HepG2 (cell line): ENCODE measurements at regions not wholly inside any gene's neighbourhood (a gene's known extent, or its start where the extent isn't known, plus 50 kb on each side); places are given as distances from the start of the nearest gene placed in this dataset.

Source experiments
- ATAC-seq: fragments of 200-7000 bp; cut with Tn5 transposase; 3 replicates; pipeline ENCODE4 v1.9.1; 2020; ENCODE audit warnings: mild to moderate bottlenecking, moderate library complexity
- BruUV-seq: library from RNA; stranded (reverse); fragments of 400-500 nt; replicated peaks from 2 replicates; lab custom pipeline; 2021; lab: Mats Ljungman, UMichigan
- CTCF ChIA-PET: fragments of 300-600 bp; formaldehyde crosslinking; extraction: SDS; loops from one replicate; lab custom pipeline; 2021; ENCODE audit warnings: low total read pairs, inconsistent platforms, low intra/inter-chr PET ratio; lab: Yijun Ruan, JAX
- POLR2A ChIA-PET: fragments of 350-600 bp; sonication (Branson Sonifier 250); formaldehyde crosslinking; loops from one replicate; lab custom pipeline; 2020; ENCODE audit warnings: antibody characterized with exemption, inconsistent platforms; lab: Yijun Ruan, JAX
- DNase-seq: peaks from one replicate; pipeline ENCODE4 v3.0.0-alpha.2; 2015; ENCODE audit warnings: low spot score
- FAIRE-seq: peaks from 3 replicates; lab custom pipeline; 2011; peaks lifted over from hg19 to GRCh38; lab: Jason Lieb, UNC
- H2AFZ ChIP-seq: one replicate; pipeline ENCODE4 v1.6.1; 2011; ENCODE audit warnings: low read length, inconsistent platforms
- H3K27ac ChIP-seq: fragments of 300-600 bp; 3 replicates; pipeline ENCODE4 v1.8.0; 2011; ENCODE audit warnings: mixed run types, mild to moderate bottlenecking, mixed read lengths, low read length, inconsistent platforms; ENCODE audit not compliant: insufficient read depth; ENCODE audit errors: extremely low read length
- H3K27me3 ChIP-seq, 2 experiments: fragments of 200-600 bp in 1 of 2; 2 replicates in 1 of 2; 3 replicates in 1 of 2; pipeline versions ENCODE4 v1.6.0 to v1.8.0; 2011; ENCODE audit warnings: low read length in 2 of 2, mild to moderate bottlenecking in 2 of 2, moderate library complexity in 2 of 2, inconsistent platforms in 1 of 2; ENCODE audit not compliant: insufficient read depth in 2 of 2, control insufficient read depth in 1 of 2
- H3K36me3 ChIP-seq, 2 experiments: fragments of 200-600 bp in 1 of 2; replicated peaks in 1 of 2; 2 replicates in 1 of 2; 3 replicates in 1 of 2; pipeline versions ENCODE4 v1.5.1 to v1.8.0; 2011; ENCODE audit warnings: low read length in 2 of 2, inconsistent platforms in 1 of 2; ENCODE audit not compliant: insufficient read depth in 2 of 2, control insufficient read depth in 1 of 2
- H3K4me1 ChIP-seq: 2 replicates; pipeline ENCODE4 v1.5.1; 2012; ENCODE audit warnings: low read length, inconsistent platforms; ENCODE audit not compliant: insufficient read depth
- H3K4me2 ChIP-seq: 2 replicates; pipeline ENCODE4 v1.6.0; 2011; ENCODE audit warnings: low read depth, low read length, inconsistent platforms
- H3K4me3 ChIP-seq, 3 experiments: fragments of 200-600 bp in 1 of 3; sonication (generic), shearing (Covaris generic) in 1 of 3; replicated peaks in 1 of 3; 2 replicates each; pipeline ENCODE4 v1.5.1; 2011 to 2016; ENCODE audit warnings: low read length in 3 of 3, inconsistent platforms in 2 of 3, low read depth in 2 of 3, mild to moderate bottlenecking in 2 of 3, control low read depth in 1 of 3, mixed read lengths in 1 of 3; ENCODE audit not compliant: insufficient read depth in 1 of 3
- H3K79me2 ChIP-seq: one replicate; pipeline ENCODE4 v1.6.1; 2011; ENCODE audit warnings: low read length, inconsistent platforms; ENCODE audit not compliant: insufficient read depth
- H3K9ac ChIP-seq: 2 replicates; pipeline ENCODE4 v1.6.0; 2011; ENCODE audit warnings: mild to moderate bottlenecking, low read depth, low read length, inconsistent platforms; ENCODE audit not compliant: insufficient read depth
- H3K9me3 ChIP-seq: 2 replicates; pipeline ENCODE4 v1.5.1; 2012; ENCODE audit warnings: mild to moderate bottlenecking, low read length
- H4K20me1 ChIP-seq: 2 replicates; pipeline ENCODE4 v1.6.0; 2011; ENCODE audit warnings: inconsistent platforms, mild to moderate bottlenecking, low read length, moderate library complexity; ENCODE audit not compliant: insufficient read depth
- ATAD3A ChIP-seq: sonication (generic); formaldehyde crosslinking; IDR thresholded peaks from 2 replicates; pipeline ENCODE4 v1.4.0; 2020; ENCODE audit warnings: missing genetic modification reagents
- ATF7 ChIP-seq, 2 experiments: fragments of 450-650 bp in 1 of 2; sonication (generic) in 1 of 2; formaldehyde crosslinking in 1 of 2; IDR thresholded peaks; 2 replicates each; pipeline versions ENCODE4 v1.4.0 to v1.6.1; 2016 to 2020; ENCODE audit warnings: antibody characterized with exemption in 1 of 2, mild to moderate bottlenecking in 1 of 2, missing genetic modification reagents in 1 of 2
- CREM ChIP-seq, 2 experiments: sonication (generic) in 1 of 2; formaldehyde crosslinking in 1 of 2; IDR thresholded peaks; 2 replicates each; pipeline versions ENCODE4 v1.4.0 to v1.6.1; 2016 to 2020; ENCODE audit warnings: antibody characterized with exemption in 1 of 2, mild to moderate bottlenecking in 1 of 2, missing genetic modification reagents in 1 of 2
- FLYWCH1 ChIP-seq: sonication (generic); formaldehyde crosslinking; IDR thresholded peaks from 2 replicates; pipeline ENCODE4 v1.8.1; 2023; ENCODE audit warnings: mild to moderate bottlenecking, missing genetic modification reagents
- GATAD1 ChIP-seq: IDR thresholded peaks from 2 replicates; pipeline ENCODE4 v1.6.1; 2016; ENCODE audit warnings: missing genetic modification reagents, missing compliant biosample characterization
- IKZF1 ChIP-seq: fragments of 450-650 bp; IDR thresholded peaks from 2 replicates; pipeline ENCODE4 v1.7.1; 2016
- TBX3 ChIP-seq: fragments of 450-650 bp; IDR thresholded peaks from 2 replicates; pipeline ENCODE4 v1.6.1; 2017; ENCODE audit warnings: antibody characterized with exemption, mild to moderate bottlenecking, inconsistent platforms, borderline replicate concordance
- ZBTB38 ChIP-seq: sonication (generic); formaldehyde crosslinking; IDR thresholded peaks from 2 replicates; pipeline ENCODE4 v1.5.1; 2020; ENCODE audit warnings: mild to moderate bottlenecking, missing genetic modification reagents
- ZNF430 ChIP-seq: sonication (generic); formaldehyde crosslinking; IDR thresholded peaks from 2 replicates; pipeline ENCODE4 v1.9.0; 2021; ENCODE audit warnings: mild to moderate bottlenecking, missing genetic modification reagents
- ZNF431 ChIP-seq: sonication (generic); formaldehyde crosslinking; IDR thresholded peaks from 2 replicates; pipeline ENCODE4 v1.9.0; 2022; ENCODE audit warnings: missing genetic modification reagents, low read depth, mild to moderate bottlenecking, borderline replicate concordance
- ZNF598 ChIP-seq: sonication (generic); formaldehyde crosslinking; IDR thresholded peaks from 2 replicates; pipeline ENCODE4 v1.5.1; 2020; ENCODE audit warnings: mild to moderate bottlenecking, missing genetic modification reagents, borderline replicate concordance
- ZNF879 ChIP-seq: sonication (generic); formaldehyde crosslinking; IDR thresholded peaks from 2 replicates; pipeline ENCODE4 v1.8.1; 2023; ENCODE audit warnings: missing genetic modification reagents
- WGBS: methylation state at CpG from one replicate; pipeline ENCODE4 v1.1.6; 2017; ENCODE audit warnings: low lambda C conversion rate; 5-methylcytosine and 5-hydroxymethylcytosine counted together
- in situ Hi-C: cut with HindIII; loops from 2 replicates; pipeline ENCODE4 v1.10.0; 2017; ENCODE audit warnings: low pct_unique_long_range_greater_than_20kb; ENCODE audit not compliant: extremely low pct_ligation_motif_present
- intact Hi-C: fragments of 100-400 bp; cut with micrococcal nuclease; formaldehyde crosslinking; loops from one replicate; pipeline ENCODE4 v1.10.0; 2022; ENCODE audit not compliant: unreplicated experiment
- TF ChIP-seq, protein P1 (sequence below): sonication (generic); formaldehyde crosslinking; conservative IDR thresholded peaks from 2 replicates; pipeline ENCODE4 v1.4.0; 2020; ENCODE audit warnings: missing genetic modification reagents
- TF ChIP-seq, protein P2 (sequence below): sonication (generic); formaldehyde crosslinking; IDR thresholded peaks from 2 replicates; pipeline ENCODE4 v1.4.0; 2020; ENCODE audit warnings: missing genetic modification reagents
- TF ChIP-seq, protein P3 (sequence below): sonication (generic); formaldehyde crosslinking; IDR thresholded peaks from 2 replicates; pipeline ENCODE4 v1.5.0; 2020; ENCODE audit warnings: mild to moderate bottlenecking, missing genetic modification reagents, moderate library complexity
- TF ChIP-seq, protein P4 (sequence below): IDR thresholded peaks from 2 replicates; pipeline ENCODE4 v1.6.1; 2016; ENCODE audit warnings: low read depth
- TF ChIP-seq, protein P5 (sequence below): sonication (generic); formaldehyde crosslinking; IDR thresholded peaks from 2 replicates; pipeline ENCODE4 v1.5.0; 2020; ENCODE audit warnings: mild to moderate bottlenecking, missing genetic modification reagents

DNA sequence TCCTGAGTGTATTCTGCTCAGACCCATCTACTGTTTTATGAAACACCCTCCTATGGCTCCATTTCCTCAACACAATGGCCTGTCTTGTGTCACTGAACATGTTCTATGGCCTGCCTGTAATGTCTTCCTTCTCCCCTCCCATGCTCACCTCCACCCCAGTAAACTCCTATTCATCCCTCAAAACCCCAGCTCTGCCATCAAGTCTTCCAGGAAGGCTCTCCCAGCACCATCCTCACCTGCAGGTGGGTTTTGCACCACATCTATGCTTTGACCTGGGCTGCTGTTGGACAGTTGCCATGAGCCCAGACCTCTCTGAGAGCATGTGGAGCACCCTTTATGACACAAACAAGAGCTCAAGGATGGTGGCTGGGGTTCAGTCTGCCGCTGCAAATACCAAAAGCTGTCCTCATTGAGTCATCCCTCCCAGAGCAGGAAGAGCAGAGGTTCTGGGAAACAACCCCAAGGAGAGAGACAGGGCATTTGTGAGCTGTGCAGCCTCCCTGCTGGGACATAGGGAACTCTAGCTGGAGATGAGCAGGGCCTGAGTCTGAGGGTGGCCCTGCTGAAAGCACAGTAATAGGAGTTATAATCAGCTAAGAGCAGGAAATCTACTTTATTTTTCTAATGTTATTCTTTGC, 93.8 kb upstream of the CD93 start:
- Histone ChIP-seq H3K9ac (no peak overlapping the region), H3K4me3 (no peak overlapping the region), H4K20me1 (no peaks in the 10 kb centered on the region), H3K4me2 (no peak overlapping the region), H3K27me3 (no peaks in the 10 kb centered on the region), H3K36me3 (no peaks in the 10 kb centered on the region), H3K4me1 (no peaks in the 10 kb centered on the region), H3K9me3 (no peaks in the 10 kb centered on the region), H3K79me2 (no peaks in the 10 kb centered on the region), H3K27ac (no peak overlapping the region), H2AFZ (no peak overlapping the region)
- BruUV-seq: no TSS peak
- DNase-seq: no peak
- ATAC-seq: no peak; the same call in 2 of the 3 replicates
- in situ Hi-C loops: no loop called here
- CTCF ChIA-PET: no interaction called here
- POLR2A ChIA-PET: no interaction called here
- intact Hi-C loops: no loop called here
- WGBS: 13% methylated on average over 1 of the region's 1 CpG
- no peak for FAIRE-seq
- TF ChIP-seq FLYWCH1 (CRISPR knock-in tag) (no peak), ZNF598 (CRISPR knock-in tag) (no peak), GATAD1 (CRISPR knock-in tag) (no peak), ATF7 (IDR thresholded peaks at IDR 0.05) (no peak), ATF7 (CRISPR knock-in tag; IDR thresholded peaks at IDR 0.05) (no peak), TBX3 (no peak), IKZF1 (no peak), ZNF431 (CRISPR knock-in tag) (no peak), ATAD3A (CRISPR knock-in tag) (no peak), ZBTB38 (CRISPR knock-in tag) (no peak), CREM (IDR thresholded peaks at IDR 0.05) (no peak), CREM (CRISPR knock-in tag; IDR thresholded peaks at IDR 0.05) (no peak), ZNF430 (CRISPR knock-in tag) (no peak), ZNF879 (CRISPR knock-in tag) (no peak)
- TF ChIP-seq, protein P1, sequence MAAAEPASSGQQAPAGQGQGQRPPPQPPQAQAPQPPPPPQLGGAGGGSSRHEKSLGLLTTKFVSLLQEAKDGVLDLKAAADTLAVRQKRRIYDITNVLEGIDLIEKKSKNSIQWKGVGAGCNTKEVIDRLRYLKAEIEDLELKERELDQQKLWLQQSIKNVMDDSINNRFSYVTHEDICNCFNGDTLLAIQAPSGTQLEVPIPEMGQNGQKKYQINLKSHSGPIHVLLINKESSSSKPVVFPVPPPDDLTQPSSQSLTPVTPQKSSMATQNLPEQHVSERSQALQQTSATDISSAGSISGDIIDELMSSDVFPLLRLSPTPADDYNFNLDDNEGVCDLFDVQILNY: no peak
- TF ChIP-seq, protein P2, sequence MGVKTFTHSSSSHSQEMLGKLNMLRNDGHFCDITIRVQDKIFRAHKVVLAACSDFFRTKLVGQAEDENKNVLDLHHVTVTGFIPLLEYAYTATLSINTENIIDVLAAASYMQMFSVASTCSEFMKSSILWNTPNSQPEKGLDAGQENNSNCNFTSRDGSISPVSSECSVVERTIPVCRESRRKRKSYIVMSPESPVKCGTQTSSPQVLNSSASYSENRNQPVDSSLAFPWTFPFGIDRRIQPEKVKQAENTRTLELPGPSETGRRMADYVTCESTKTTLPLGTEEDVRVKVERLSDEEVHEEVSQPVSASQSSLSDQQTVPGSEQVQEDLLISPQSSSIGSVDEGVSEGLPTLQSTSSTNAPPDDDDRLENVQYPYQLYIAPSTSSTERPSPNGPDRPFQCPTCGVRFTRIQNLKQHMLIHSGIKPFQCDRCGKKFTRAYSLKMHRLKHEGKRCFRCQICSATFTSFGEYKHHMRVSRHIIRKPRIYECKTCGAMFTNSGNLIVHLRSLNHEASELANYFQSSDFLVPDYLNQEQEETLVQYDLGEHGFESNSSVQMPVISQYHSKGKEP (CRISPR knock-in tag): no peak
- TF ChIP-seq, protein P3, sequence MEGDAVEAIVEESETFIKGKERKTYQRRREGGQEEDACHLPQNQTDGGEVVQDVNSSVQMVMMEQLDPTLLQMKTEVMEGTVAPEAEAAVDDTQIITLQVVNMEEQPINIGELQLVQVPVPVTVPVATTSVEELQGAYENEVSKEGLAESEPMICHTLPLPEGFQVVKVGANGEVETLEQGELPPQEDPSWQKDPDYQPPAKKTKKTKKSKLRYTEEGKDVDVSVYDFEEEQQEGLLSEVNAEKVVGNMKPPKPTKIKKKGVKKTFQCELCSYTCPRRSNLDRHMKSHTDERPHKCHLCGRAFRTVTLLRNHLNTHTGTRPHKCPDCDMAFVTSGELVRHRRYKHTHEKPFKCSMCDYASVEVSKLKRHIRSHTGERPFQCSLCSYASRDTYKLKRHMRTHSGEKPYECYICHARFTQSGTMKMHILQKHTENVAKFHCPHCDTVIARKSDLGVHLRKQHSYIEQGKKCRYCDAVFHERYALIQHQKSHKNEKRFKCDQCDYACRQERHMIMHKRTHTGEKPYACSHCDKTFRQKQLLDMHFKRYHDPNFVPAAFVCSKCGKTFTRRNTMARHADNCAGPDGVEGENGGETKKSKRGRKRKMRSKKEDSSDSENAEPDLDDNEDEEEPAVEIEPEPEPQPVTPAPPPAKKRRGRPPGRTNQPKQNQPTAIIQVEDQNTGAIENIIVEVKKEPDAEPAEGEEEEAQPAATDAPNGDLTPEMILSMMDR (CRISPR knock-in tag): no peak
- TF ChIP-seq, protein P4, sequence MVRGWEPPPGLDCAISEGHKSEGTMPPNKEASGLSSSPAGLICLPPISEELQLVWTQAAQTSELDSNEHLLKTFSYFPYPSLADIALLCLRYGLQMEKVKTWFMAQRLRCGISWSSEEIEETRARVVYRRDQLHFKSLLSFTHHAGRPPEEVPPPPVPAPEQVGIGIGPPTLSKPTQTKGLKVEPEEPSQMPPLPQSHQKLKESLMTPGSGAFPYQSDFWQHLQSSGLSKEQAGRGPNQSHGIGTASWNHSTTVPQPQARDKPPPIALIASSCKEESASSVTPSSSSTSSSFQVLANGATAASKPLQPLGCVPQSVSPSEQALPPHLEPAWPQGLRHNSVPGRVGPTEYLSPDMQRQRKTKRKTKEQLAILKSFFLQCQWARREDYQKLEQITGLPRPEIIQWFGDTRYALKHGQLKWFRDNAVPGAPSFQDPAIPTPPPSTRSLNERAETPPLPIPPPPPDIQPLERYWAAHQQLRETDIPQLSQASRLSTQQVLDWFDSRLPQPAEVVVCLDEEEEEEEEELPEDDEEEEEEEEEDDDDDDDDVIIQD (CRISPR knock-in tag): no peak
- TF ChIP-seq, protein P5, sequence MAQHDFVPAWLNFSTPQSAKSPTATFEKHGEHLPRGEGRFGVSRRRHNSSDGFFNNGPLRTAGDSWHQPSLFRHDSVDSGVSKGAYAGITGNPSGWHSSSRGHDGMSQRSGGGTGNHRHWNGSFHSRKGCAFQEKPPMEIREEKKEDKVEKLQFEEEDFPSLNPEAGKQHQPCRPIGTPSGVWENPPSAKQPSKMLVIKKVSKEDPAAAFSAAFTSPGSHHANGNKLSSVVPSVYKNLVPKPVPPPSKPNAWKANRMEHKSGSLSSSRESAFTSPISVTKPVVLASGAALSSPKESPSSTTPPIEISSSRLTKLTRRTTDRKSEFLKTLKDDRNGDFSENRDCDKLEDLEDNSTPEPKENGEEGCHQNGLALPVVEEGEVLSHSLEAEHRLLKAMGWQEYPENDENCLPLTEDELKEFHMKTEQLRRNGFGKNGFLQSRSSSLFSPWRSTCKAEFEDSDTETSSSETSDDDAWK: no peak
